ENCODE measurements at regions not wholly inside any gene's neighbourhood (a gene's known extent, or its start where the extent isn't known, plus 50 kb on each side); places are given as distances from the start of the nearest gene placed in this dataset.

DNA sequence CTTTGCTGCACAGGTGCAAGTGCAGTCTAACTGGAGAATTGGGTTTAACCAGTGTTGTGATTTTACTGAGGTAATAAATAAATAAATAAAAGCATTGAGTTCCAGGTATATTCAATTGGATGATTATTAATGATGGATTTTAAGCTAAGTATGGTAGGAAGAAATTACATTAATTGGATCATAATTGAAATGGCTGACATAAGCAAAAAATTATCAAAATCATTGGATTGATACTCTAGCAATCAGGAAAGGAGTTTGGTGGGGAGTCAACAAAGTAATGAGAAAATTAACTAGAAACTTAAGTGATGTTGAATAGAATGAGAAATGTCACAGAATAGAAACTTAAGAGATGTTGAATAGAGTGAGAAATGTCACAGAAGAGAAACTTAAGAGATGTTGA lies 981.9 kb downstream of the SI start:
- TF ChIP-seq, protein P1, sequence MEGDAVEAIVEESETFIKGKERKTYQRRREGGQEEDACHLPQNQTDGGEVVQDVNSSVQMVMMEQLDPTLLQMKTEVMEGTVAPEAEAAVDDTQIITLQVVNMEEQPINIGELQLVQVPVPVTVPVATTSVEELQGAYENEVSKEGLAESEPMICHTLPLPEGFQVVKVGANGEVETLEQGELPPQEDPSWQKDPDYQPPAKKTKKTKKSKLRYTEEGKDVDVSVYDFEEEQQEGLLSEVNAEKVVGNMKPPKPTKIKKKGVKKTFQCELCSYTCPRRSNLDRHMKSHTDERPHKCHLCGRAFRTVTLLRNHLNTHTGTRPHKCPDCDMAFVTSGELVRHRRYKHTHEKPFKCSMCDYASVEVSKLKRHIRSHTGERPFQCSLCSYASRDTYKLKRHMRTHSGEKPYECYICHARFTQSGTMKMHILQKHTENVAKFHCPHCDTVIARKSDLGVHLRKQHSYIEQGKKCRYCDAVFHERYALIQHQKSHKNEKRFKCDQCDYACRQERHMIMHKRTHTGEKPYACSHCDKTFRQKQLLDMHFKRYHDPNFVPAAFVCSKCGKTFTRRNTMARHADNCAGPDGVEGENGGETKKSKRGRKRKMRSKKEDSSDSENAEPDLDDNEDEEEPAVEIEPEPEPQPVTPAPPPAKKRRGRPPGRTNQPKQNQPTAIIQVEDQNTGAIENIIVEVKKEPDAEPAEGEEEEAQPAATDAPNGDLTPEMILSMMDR (IDR thresholded peaks at IDR 0.05; ENCODE audit: low read length) = no peak
- TF ChIP-seq EZH2 (IDR thresholded peaks at IDR 0.05; ENCODE audit: borderline replicate concordance, low read length) = no peak
